HFF-Myc (cell line): ENCODE measurements at regions not wholly inside any gene's neighbourhood (a gene's known extent, or its start where the extent isn't known, plus 50 kb on each side); places are given as distances from the start of the nearest gene placed in this dataset.

Source experiments
- DNase-seq: peaks from one replicate; pipeline ENCODE4 v3.0.0-alpha.2; 2011; ENCODE audit warnings: low read depth; ENCODE audit errors: extremely low read depth
- H3K4me3 ChIP-seq: replicated peaks from 2 replicates; pipeline ENCODE4 v1.5.1; 2011; ENCODE audit warnings: low read depth, mild to moderate bottlenecking, control low read depth, low read length
- CTCF ChIP-seq: IDR thresholded peaks from 2 replicates; pipeline ENCODE4 v1.5.1; 2012; ENCODE audit warnings: mild to moderate bottlenecking, low read depth, low read length, control low read depth; ENCODE audit errors: missing control alignments

- TF ChIP-seq CTCF, result no peak
- H3K4me3 ChIP-seq, result no peak overlapping the region
- no peak for DNase-seq
Observed at GRCh38 chr1:224500796-224501195, 66.2 kb upstream of the WDR26 start.

DNA sequence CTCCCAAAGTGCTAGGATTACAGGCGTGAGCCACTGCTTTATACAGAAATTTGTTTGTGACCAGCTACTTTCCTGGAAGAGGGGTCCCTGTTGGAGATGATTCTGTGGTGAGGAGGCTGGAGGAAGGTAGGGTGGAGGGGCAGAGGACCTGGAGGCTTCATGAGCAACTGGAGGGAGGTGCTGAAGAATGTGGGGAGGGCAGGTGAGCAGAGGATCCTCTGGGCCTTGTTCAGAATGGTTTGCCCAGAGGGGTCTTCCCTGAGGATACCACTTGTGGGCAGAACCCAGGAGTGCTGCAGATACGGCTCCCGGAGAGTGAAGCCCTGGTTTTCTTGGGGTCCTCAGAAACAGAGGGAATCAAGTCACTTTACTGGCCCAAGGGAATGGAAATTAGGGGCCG lies 67.2 kb upstream of the WDR26 start:
- DNase-seq, result no peak
- no peak for TF ChIP-seq CTCF
- H3K4me3 ChIP-seq, result no peak overlapping the region

GRCh38 chr1:224502459-224503160 lies 68.0 kb upstream of the WDR26 start:
- H3K4me3 ChIP-seq, result no peak overlapping the region
- DNase-seq, result no peak
- no peak for TF ChIP-seq CTCF

DNA sequence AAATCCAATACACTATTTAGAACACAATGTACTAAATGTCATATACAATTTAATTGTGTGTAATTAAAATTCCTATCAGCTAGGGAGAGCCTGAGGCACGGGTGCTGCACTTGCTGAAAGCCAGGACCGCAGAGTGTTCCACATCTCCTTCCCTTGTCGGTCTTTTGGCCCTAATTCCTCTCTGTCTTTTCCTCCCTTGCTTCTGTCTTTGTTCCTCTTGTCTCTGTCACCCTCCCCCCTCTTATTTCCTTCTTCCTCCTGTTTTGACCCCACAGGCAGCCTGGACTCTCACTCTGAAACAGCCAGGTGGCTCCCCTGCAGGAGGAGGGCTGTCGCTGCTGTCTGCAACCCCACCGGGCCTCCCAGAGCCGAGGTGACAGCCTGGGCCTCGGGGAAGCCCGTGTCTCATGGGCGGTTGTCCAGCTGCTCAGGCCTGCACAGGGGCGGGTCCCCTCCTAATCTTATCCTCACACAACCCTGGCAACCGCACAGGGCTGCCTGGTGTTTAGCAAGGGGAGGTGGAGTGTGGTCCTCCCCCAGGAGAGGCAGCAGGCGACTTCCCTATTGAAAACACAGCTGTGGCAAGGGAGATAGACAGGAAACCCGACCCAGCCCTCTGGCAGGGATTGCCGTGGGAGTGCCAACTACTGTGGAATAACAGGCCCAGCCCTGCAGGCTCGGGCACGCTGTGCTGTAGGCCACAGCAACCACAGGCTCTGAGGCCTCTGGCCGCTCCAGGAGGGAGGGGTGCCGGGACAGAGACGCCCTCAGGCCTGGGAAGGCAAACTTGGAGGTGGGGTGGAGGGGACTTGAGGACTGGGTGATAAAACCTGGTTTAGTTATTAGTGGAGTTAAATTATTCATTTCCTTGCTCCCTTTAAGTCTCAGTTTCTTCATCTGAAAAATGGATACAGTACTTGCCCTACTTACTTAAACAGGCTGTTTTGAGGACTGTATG lies 68.8 kb upstream of the WDR26 start:
- no peak for TF ChIP-seq CTCF
- H3K4me3 ChIP-seq, result no peak overlapping the region
- no peak for DNase-seq

DNA sequence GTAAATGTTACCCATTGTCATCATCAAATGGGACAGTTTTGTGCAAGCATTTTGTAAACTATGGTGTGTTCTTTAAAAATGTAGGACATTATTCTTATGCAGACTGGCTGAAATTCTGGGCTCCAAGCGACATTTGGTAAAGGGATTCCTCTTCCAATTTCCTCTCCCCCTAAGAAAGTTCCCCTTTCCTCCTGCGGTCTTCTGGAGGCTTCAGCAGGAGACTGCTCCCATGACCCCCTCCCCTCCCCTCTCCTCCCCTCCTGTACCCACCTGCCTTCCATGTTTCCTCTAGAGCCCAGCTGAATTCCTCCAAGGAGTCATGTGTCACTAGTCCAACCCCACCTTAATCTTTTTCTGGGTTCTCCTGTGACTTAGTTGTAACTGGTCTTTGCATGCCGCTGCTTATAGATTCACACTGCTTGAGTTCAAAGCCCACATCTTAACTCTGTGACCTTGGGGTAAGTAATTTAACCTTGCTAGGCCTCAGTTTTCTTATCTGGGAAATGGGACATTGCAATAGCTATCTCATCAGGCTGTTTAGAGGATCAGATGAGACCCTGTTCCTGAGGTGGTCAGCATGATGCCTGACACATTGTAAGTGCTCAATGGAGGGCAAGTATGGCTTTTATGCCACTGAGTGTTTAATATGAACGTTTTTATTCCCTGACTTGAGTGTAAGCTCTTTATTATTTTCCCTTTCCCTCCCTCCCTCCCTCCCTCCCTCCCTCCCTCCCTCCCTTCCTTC lies 69.9 kb upstream of the WDR26 start:
- TF ChIP-seq CTCF, result no peak
- no peak overlapping the region for H3K4me3 ChIP-seq
- DNase-seq, result no peak

DNA sequence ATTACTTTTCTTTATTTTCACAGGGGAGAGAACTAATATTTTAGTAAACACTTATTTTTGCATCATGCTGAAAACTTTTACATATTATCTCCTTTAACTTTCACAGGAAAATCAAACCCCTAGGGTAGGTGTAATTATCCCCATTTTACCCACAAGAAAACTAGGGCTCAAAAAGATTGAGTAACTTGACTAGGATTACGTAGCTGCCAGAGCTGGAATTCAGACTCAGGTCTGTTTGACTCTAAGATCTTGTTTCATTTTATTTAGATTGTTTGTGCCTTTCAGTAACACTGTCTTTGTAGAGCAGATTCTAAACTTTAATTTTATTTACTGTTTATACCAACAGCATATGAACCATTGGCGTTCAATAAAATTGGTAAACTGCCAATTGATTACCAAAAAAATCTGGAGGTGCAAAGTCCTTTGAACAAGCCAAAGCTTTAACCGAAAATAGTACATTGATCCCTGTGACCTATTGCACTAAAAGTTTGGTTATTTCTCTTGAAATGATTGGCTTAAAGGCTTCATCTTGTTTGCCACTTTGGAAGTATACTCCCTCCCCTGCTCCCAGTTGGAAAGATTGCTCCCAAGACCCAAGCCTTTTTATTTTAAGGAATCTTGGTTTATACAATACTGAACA lies 71.0 kb upstream of the WDR26 start:
- DNase-seq, result no peak
- TF ChIP-seq CTCF, result no peak
- no peak overlapping the region for H3K4me3 ChIP-seq
